GM12878 (cell line): ENCODE measurements at regions not wholly inside any gene's neighbourhood (a gene's known extent, or its start where the extent isn't known, plus 50 kb on each side); places are given as distances from the start of the nearest gene placed in this dataset.

ENCODE experiments used
- BHLHE40 ChIP-seq, 2 experiments: fragments of 450-650 bp in 1 of 2; IDR thresholded peaks; 2 replicates each; pipeline ENCODE4 v1.6.1; 2011 to 2017; ENCODE audit warnings: low read depth in 2 of 2, borderline replicate concordance in 1 of 2, improper control_type of control experiment in 1 of 2, low read length in 1 of 2, mild to moderate bottlenecking in 1 of 2
- CHD2 ChIP-seq: IDR thresholded peaks from 2 replicates; pipeline ENCODE4 v1.6.1; 2011; ENCODE audit warnings: low read depth, low read length, improper control_type of control experiment, borderline replicate concordance
- CTCF ChIP-seq, 3 experiments: IDR thresholded peaks in 2 of 3; conservative IDR thresholded peaks in 1 of 3; 2 replicates each; pipeline ENCODE4 v1.5.1; 2011; ENCODE audit warnings: low read depth in 3 of 3, low read length in 3 of 3, mild to moderate bottlenecking in 3 of 3, control low read depth in 2 of 3, moderate library complexity in 2 of 3, inconsistent platforms in 1 of 3, mixed read lengths in 1 of 3; ENCODE audit not compliant: control insufficient read depth in 2 of 3, insufficient read depth in 1 of 3; ENCODE audit errors: extremely low read depth in 1 of 3
- EP300 ChIP-seq, 2 experiments: fragments of 150-350 bp in 1 of 2; IDR thresholded peaks; 2 replicates each; pipeline ENCODE4 v1.6.1; 2011 to 2012; ENCODE audit warnings: low read depth in 2 of 2, low read length in 2 of 2, borderline replicate concordance in 1 of 2, improper control_type of control experiment in 1 of 2, inconsistent platforms in 1 of 2; ENCODE audit not compliant: control insufficient read depth in 1 of 2
- NBN ChIP-seq: fragments of 450-650 bp; IDR thresholded peaks from 2 replicates; pipeline ENCODE4 v1.6.1; 2016
- POLR2A ChIP-seq: IDR thresholded peaks from 2 replicates; pipeline ENCODE4 v1.6.1; 2011; ENCODE audit warnings: low read depth, mild to moderate bottlenecking, low read length
- RCOR1 ChIP-seq: conservative IDR thresholded peaks from 2 replicates; pipeline ENCODE4 v1.6.1; 2012; ENCODE audit warnings: low read depth, low read length, improper control_type of control experiment
- RFX5 ChIP-seq: IDR thresholded peaks from 2 replicates; pipeline ENCODE4 v1.6.1; 2011; ENCODE audit warnings: low read depth, low read length, improper control_type of control experiment
- TAF1 ChIP-seq: IDR thresholded peaks from 2 replicates; pipeline ENCODE4 v1.6.1; 2011; ENCODE audit warnings: mild to moderate bottlenecking, low read depth, low read length, borderline replicate concordance
- USF2 ChIP-seq: IDR thresholded peaks from 2 replicates; pipeline ENCODE4 v1.6.1; 2011; ENCODE audit warnings: low read depth, low read length, improper control_type of control experiment, borderline replicate concordance
- YY1 ChIP-seq: IDR thresholded peaks from 2 replicates; pipeline ENCODE4 v1.6.1; 2011; ENCODE audit warnings: low read depth, mild to moderate bottlenecking, low read length
- ZNF687 ChIP-seq: fragments of 450-650 bp; IDR thresholded peaks from 2 replicates; pipeline ENCODE4 v1.6.1; 2017; ENCODE audit warnings: mild to moderate bottlenecking, moderate library complexity
- ZSCAN29 ChIP-seq: fragments of 450-650 bp; IDR thresholded peaks from 2 replicates; pipeline ENCODE4 v1.6.1; 2017; ENCODE audit warnings: mild to moderate bottlenecking, moderate library complexity
- ZZZ3 ChIP-seq: IDR thresholded peaks from 2 replicates; pipeline ENCODE4 v1.6.1; 2011; ENCODE audit warnings: low read depth; ENCODE audit not compliant: control insufficient read depth, insufficient read length

- TF ChIP-seq TAF1 (no peak), CTCF (IDR thresholded peaks at IDR 0.05 in 2 of 3, conservative IDR thresholded peaks at IDR 0.05 in 1 of 3; ENCODE audit: control insufficient read depth in 2 of 3, extremely low read depth in 1 of 3, insufficient read depth in 1 of 3, low read depth in 3 of 3, low read length in 3 of 3) (no peak), ZNF687 (no peak), EP300 (IDR thresholded peaks at IDR 0.05; ENCODE audit: borderline replicate concordance in 1 of 2, control insufficient read depth in 1 of 2, low read depth in 2 of 2, low read length in 2 of 2) (no peak), ZZZ3 (no peak), USF2 (no peak), CHD2 (no peak), RFX5 (no peak), BHLHE40 (IDR thresholded peaks at IDR 0.05; ENCODE audit: borderline replicate concordance in 1 of 2, low read depth in 2 of 2, low read length in 1 of 2) (no peak), NBN (no peak), ZSCAN29 (no peak), POLR2A (no peak), YY1 (no peak), RCOR1 (no peak)
Observed at GRCh38 chr2:7444626-7445025, 527.4 kb downstream of the RNF144A start.
